BJ (cell line): ENCODE measurements at regions not wholly inside any gene's neighbourhood (a gene's known extent, or its start where the extent isn't known, plus 50 kb on each side); places are given as distances from the start of the nearest gene placed in this dataset.

Experiments
- CTCF ChIA-PET: fragments of 350-600 bp; formaldehyde crosslinking; extraction: SDS; loops from one replicate; lab custom pipeline; 2021; ENCODE audit warnings: antibody characterized with exemption, inconsistent platforms; lab: Yijun Ruan, JAX
- POLR2A ChIA-PET: fragments of 300-600 bp; sonication (Branson Sonifier 250); formaldehyde crosslinking; extraction: SDS; loops from one replicate; lab custom pipeline; 2021; ENCODE audit warnings: antibody characterized with exemption; lab: Charles Lee
- DNase-seq: peaks from one replicate; pipeline ENCODE4 v3.0.0-alpha.2; 2011; ENCODE audit warnings: low read depth
- H3K27me3 ChIP-seq: 2 replicates; pipeline ENCODE4 v1.6.0; 2011; ENCODE audit warnings: low read length; ENCODE audit not compliant: control insufficient read depth, insufficient read depth
- H3K36me3 ChIP-seq: 2 replicates; pipeline ENCODE4 v1.5.1; 2011; ENCODE audit warnings: low read length; ENCODE audit not compliant: control insufficient read depth, insufficient read depth
- H3K4me3 ChIP-seq: 2 replicates; pipeline ENCODE4 v1.5.1; 2011; ENCODE audit warnings: low read depth, mild to moderate bottlenecking, control low read depth, low read length
- TF ChIP-seq, protein P1 (sequence below): IDR thresholded peaks from 2 replicates; pipeline ENCODE4 v1.5.1; 2011; ENCODE audit warnings: low read depth, mild to moderate bottlenecking, control low read depth, inconsistent platforms, low read length, moderate library complexity; ENCODE audit not compliant: insufficient read depth

DNA sequence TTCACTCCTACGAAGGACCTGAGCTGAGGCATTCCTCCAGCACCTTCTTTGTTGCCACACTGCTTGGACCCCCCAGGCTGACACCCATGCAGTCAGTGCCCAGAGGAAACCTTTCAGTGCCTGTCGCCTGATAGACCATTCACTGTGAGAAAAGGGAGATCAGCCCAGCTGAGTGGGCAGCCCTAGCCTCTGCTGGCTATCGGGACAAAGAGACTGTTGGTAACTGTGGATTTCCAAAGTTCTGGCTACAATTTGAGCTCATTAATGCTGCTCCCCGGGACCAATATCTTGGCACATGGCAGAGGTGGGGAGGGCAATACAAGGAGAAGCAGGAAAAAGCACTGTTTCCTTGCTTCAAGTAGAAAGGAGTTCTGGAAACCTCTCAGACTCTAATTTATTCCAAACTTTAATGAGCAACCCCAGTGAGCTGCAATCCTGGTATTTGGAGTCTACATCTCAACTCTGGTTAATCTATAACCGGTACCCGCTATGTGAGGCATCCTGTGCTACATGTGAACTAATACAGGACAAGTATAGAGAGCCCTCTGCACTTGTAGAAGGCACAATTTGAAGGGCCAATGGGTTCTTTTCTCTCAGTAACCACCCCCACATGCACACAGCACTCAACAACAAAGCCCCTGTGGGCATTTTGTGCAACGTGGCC lies 200.7 kb upstream of the NCAM1 start:
- Histone ChIP-seq H3K36me3 (no peaks in the 10 kb centered on the region), H3K4me3 (no peak overlapping the region), H3K27me3 (no peaks in the 10 kb centered on the region)
- DNase-seq: no peak
- TF ChIP-seq, protein P1, sequence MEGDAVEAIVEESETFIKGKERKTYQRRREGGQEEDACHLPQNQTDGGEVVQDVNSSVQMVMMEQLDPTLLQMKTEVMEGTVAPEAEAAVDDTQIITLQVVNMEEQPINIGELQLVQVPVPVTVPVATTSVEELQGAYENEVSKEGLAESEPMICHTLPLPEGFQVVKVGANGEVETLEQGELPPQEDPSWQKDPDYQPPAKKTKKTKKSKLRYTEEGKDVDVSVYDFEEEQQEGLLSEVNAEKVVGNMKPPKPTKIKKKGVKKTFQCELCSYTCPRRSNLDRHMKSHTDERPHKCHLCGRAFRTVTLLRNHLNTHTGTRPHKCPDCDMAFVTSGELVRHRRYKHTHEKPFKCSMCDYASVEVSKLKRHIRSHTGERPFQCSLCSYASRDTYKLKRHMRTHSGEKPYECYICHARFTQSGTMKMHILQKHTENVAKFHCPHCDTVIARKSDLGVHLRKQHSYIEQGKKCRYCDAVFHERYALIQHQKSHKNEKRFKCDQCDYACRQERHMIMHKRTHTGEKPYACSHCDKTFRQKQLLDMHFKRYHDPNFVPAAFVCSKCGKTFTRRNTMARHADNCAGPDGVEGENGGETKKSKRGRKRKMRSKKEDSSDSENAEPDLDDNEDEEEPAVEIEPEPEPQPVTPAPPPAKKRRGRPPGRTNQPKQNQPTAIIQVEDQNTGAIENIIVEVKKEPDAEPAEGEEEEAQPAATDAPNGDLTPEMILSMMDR: no peak
- POLR2A ChIA-PET: no interaction called here
- CTCF ChIA-PET: no interaction called here

DNA sequence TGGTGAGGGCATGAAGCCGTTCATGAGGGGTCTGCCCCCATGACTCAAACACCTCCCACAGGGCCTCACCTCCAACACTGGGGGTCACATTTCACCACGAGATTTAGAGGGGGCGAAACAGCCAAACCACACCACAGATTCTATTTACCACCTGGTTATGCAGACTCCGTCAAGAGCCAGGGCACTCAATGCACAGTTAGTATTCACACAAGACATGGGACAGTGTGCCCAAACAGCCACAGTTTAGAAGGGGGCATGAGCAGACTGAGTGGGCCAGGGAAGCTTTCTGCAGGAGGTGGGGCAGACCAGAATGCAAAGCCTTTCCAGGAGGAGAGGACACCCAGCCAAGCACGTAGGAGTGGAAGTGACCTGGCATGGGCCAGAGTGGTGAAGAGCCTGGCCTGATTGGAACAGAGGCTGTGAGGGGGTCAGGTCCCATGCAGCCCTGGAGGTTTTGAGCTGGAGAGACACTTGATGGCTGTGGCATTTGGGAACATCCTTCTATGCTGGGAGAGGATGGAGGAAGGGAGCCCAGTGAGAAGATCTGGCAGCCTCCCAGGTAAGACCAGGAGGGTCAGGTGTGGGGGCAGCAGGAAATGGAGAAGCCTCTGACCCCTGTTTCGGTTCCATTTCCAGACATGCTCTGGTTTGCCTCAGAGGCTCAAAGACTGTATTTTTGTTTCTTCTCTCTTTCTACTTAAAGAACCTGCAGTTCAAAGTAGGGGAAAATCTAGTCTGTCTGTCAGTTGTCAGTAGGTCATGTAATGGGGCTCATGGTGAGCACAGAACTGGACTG lies 199.1 kb upstream of the NCAM1 start:
- TF ChIP-seq, protein P1: no peak
- Histone ChIP-seq H3K27me3 (no peaks in the 10 kb centered on the region), H3K4me3 (no peak overlapping the region), H3K36me3 (no peaks in the 10 kb centered on the region)
- no peak for DNase-seq
- ChIA-PET CTCF (no interaction called here), POLR2A (no interaction called here)

DNA sequence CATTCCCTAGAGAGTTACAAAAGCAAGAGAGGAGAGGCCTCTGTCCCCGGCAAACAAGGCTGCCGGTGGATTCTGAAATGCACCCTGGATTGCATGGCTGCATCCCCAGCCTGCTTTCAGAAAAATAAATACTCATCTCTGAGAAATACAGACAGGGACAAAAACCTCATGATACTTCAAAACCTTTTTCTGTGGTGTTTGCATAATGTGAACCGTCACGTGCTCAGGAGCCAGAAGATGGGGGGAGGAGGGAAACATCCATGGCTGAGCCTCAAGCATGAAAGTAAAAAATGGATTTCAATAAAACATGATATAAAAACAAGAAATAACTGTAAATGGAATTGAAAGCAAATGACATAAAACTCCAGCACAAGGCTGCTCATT lies 198.5 kb upstream of the NCAM1 start:
- H3K4me3 ChIP-seq: no peak overlapping the region
- TF ChIP-seq, protein P1: no peak

DNA sequence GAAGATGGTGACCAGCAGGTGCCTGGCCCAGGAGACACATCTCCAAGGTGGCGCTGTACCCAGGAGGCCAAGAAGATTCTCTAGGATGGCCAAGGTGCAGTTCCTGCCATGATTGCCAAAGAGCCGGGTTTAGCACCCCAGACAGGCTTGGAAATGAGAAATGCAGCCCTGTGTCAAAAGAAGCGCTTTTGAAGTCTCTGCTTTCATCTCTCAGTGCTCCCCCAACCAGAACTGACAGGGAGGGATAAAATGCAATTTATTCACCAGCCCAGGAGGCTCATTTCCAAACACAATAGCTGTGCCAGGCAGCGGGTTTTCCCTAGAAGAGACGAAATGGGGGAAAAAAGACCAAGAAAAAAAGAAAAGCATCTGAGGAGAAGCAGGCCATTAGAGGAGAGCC lies 195.9 kb upstream of the NCAM1 start:
- ChIA-PET POLR2A (no interaction called here), CTCF (no interaction called here)
- no peak overlapping the region for H3K4me3 ChIP-seq
- TF ChIP-seq, protein P1: no peak
- no peaks in the 10 kb centered on the region for H3K27me3 ChIP-seq
- no peak for DNase-seq
- H3K36me3 ChIP-seq: no peaks in the 10 kb centered on the region

More for the DNA sequence above, 198.5 kb upstream of the NCAM1 start:
- Histone ChIP-seq H3K36me3 (no peaks in the 10 kb centered on the region), H3K27me3 (no peaks in the 10 kb centered on the region)
- POLR2A ChIA-PET: no interaction called here
- CTCF ChIA-PET: no interaction called here
- DNase-seq: no peak

DNA sequence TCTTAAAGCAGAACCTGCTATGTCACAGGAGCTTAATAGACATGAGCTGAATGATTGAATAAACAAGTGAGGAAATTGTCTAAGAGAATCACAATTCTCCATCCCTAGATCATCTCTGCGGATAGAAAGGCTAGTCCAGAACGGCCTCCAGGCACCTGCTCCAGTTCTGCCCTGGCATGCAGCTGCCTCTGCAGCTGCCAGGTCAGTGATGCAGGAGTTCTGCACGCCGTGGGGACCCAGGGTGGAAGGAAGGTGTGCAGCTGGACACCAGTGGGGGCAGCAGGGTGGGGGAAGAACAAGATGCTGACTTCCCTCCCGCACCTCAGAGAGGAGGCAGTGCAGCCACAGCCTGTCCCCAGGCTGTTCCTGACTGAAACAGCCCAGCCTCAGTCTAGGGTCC lies 192.1 kb upstream of the NCAM1 start:
- CTCF ChIA-PET: no interaction called here
- TF ChIP-seq, protein P1: no peak
- POLR2A ChIA-PET: no interaction called here
- no peaks in the 10 kb centered on the region for H3K27me3 ChIP-seq
- H3K36me3 ChIP-seq: no peaks in the 10 kb centered on the region
- no peak overlapping the region for H3K4me3 ChIP-seq
- DNase-seq: no peak
